ENCODE measurements at regions not wholly inside any gene's neighbourhood (a gene's known extent, or its start where the extent isn't known, plus 50 kb on each side); places are given as distances from the start of the nearest gene placed in this dataset.
"Not testable (repeated sequence)": the region's sequence is repeated elsewhere in the genome, so short reads cannot be mapped to it uniquely, and the experiment has no call there.

DNA sequence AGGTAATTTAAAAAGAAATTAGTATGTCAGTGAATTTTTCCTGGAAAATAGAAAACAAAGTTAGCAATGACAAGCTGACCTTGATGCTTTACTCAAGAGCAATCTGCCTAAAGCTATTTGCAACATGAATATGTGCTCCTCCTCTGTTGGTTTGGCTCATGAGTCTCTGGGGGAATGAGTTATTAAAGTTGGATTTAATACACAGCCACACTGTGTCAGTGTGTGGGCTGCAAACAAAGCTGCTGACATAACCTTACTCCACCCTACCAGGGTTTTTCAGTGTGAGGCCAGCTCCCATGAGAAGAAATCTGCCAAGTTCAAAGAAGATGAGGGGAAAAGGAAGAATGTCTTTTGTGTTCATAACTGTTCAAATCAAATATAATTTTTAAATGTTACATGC, 280.5 kb downstream of the TLL1 start:
- DNase-seq (no peak), ATAC-seq (no peak)
- H3K4me1 Mint-ChIP-seq (ENCODE audit: low read depth): no peaks in the 10 kb centered on the region

GRCh38 chr4:166162327-166162726, 289.3 kb downstream of the TLL1 start:
- no peak for ATAC-seq
- Mint-ChIP-seq H3K27me3 (ENCODE audit: low read depth) (no peaks in the 10 kb centered on the region), H3K36me3 (ENCODE audit: insufficient read depth) (no peaks in the 10 kb centered on the region), H3K9me3 (no peaks in the 10 kb centered on the region), H3K4me1 (ENCODE audit: low read depth) (peaks cover 2% of the 10 kb centered on the region), H3K4me3 (no peak overlapping the region)
- no peak for DNase-seq

More for the DNA sequence above, 280.5 kb downstream of the TLL1 start:
- H3K27me3 Mint-ChIP-seq (ENCODE audit: low read depth): no peaks in the 10 kb centered on the region
- H3K4me3 Mint-ChIP-seq: no peak overlapping the region
- no peaks in the 10 kb centered on the region for H3K36me3 Mint-ChIP-seq (ENCODE audit: insufficient read depth)
- no peaks in the 10 kb centered on the region for H3K9me3 Mint-ChIP-seq

GRCh38 chr4:166165829-166166420, 292.9 kb downstream of the TLL1 start:
- H3K4me3 Mint-ChIP-seq: no peak overlapping the region
- H3K9me3 Mint-ChIP-seq: no peaks in the 10 kb centered on the region
- DNase-seq: no peak
- peaks cover 2% of the 10 kb centered on the region for H3K4me1 Mint-ChIP-seq (ENCODE audit: low read depth)
- H3K36me3 Mint-ChIP-seq (ENCODE audit: insufficient read depth): no peaks in the 10 kb centered on the region
- peak in 1 of 2 donors; percentile 53 for ATAC-seq
- no peaks in the 10 kb centered on the region for H3K27me3 Mint-ChIP-seq (ENCODE audit: low read depth)

GRCh38 chr4:166169111-166169510, 296.1 kb downstream of the TLL1 start:
- Mint-ChIP-seq H3K4me1 (ENCODE audit: low read depth) (peaks cover 2% of the 10 kb centered on the region), H3K9me3 (no peaks in the 10 kb centered on the region), H3K27me3 (ENCODE audit: low read depth) (no peaks in the 10 kb centered on the region), H3K4me3 (no peak overlapping the region), H3K36me3 (ENCODE audit: insufficient read depth) (no peaks in the 10 kb centered on the region)
- DNase-seq: no peak
- no peak for ATAC-seq

DNA sequence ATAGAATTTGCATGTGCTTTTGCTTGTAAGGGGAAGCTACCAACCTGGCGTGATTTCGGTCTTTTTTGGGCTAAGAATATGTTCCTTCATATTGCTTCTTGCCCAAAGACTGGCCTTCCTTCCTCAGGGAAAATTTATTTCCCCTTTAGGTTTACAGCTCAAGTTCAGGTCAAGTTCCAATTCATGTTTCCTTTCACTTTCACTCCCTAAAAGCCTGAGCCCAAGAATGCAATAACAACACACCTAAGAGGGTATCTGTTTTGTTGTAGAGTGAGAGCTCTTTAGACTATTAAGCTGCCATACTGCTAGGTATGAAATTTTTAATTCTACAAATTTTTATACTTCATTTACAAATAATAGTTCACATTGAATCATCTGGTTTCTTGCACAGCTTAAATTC, 299.6 kb downstream of the TLL1 start:
- Mint-ChIP-seq H3K4me3 (no peak overlapping the region), H3K4me1 (ENCODE audit: low read depth) (no peaks in the 10 kb centered on the region), H3K36me3 (ENCODE audit: insufficient read depth) (no peaks in the 10 kb centered on the region), H3K9me3 (no peaks in the 10 kb centered on the region), H3K27me3 (ENCODE audit: low read depth) (no peaks in the 10 kb centered on the region)
- ATAC-seq (no peak), DNase-seq (no peak)

DNA sequence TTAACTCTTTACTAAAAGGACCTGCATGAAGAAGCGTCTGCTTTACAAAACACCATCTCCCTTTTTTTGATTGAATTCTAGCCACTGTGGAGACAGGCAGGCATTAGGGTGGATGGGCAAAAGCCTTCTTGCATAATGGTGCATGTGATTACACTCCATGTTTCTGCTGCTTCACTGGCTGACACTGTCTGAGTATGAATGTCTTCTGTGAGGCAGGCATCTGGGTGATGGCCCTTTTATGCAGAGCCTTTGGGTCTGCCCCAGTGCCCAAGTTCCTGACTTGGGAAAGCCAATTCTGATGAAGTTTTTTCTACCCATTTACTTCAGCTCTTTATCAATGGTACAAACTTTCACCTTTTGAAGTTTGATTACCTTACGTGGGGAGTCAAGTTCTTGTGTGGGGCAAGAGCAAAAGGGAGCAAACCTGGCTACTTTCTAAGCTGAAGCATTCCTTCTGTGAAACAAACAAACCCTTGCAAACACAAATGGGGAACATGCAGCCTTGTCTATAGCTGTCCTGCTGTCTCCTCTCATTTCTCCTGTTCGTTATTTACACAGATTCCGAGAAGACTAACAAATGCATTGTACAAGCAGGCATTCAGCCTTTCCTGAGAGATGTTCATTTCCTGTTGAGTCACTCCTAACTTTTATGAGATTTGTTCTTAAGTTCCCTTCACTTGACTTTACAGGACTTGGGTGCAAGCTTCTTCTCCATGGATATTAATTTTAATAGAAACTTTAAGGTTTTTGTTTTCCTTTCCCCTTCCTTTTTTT, 301.9 kb downstream of the TLL1 start:
- Mint-ChIP-seq H3K9me3 (no peaks in the 10 kb centered on the region), H3K36me3 (ENCODE audit: insufficient read depth) (no peaks in the 10 kb centered on the region), H3K27me3 (ENCODE audit: low read depth) (no peaks in the 10 kb centered on the region), H3K4me1 (ENCODE audit: low read depth) (no peaks in the 10 kb centered on the region), H3K4me3 (no peak overlapping the region)
- DNase-seq: no peak
- ATAC-seq: no peak

DNA sequence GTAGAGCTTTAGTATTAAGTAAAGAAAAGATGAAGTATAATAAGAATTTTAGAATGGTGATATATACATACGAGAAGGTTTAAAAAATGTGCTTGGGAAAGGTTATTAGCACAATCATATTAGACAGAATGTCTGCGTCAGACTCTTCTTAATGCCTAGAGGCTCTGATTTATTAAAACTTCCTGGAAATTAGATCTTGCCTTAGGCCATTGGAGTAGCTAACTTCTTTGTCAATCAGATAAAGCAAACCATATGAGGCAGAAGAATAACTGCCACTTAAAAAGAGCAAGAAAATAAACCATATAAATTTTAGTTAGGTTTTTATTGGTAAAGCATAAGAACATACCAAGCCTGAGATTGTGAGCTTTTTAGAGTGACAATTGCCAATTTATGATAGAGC, 309.1 kb downstream of the TLL1 start:
- Mint-ChIP-seq H3K9me3 (peaks cover 13% of the 10 kb centered on the region), H3K4me1 (ENCODE audit: low read depth) (no peaks in the 10 kb centered on the region), H3K4me3 (no peak overlapping the region), H3K36me3 (ENCODE audit: insufficient read depth) (no peaks in the 10 kb centered on the region), H3K27me3 (ENCODE audit: low read depth) (no peaks in the 10 kb centered on the region)
- no peak for DNase-seq
- no peak for ATAC-seq

GRCh38 chr4:166195101-166195500, 322.1 kb downstream of the TLL1 start:
- DNase-seq (no peak), ATAC-seq (no peak)
- H3K27me3 Mint-ChIP-seq (ENCODE audit: low read depth): no peaks in the 10 kb centered on the region
- H3K4me1 Mint-ChIP-seq (ENCODE audit: low read depth): no peaks in the 10 kb centered on the region
- no peaks in the 10 kb centered on the region for H3K9me3 Mint-ChIP-seq
- no peak overlapping the region for H3K4me3 Mint-ChIP-seq
- H3K36me3 Mint-ChIP-seq (ENCODE audit: insufficient read depth): no peaks in the 10 kb centered on the region

GRCh38 chr4:166197166-166197565, 324.1 kb downstream of the TLL1 start:
- H3K4me3 Mint-ChIP-seq: no peak overlapping the region
- no peaks in the 10 kb centered on the region for H3K27me3 Mint-ChIP-seq (ENCODE audit: low read depth)
- no peak for ATAC-seq
- H3K36me3 Mint-ChIP-seq (ENCODE audit: insufficient read depth): no peaks in the 10 kb centered on the region
- no peak for DNase-seq
- no peaks in the 10 kb centered on the region for H3K9me3 Mint-ChIP-seq
- H3K4me1 Mint-ChIP-seq (ENCODE audit: low read depth): no peaks in the 10 kb centered on the region

- H3K9me3 Mint-ChIP-seq: no peaks in the 10 kb centered on the region
- ATAC-seq (no peak), DNase-seq (no peak)
- no peaks in the 10 kb centered on the region for H3K4me1 Mint-ChIP-seq (ENCODE audit: low read depth)
- H3K27me3 Mint-ChIP-seq (ENCODE audit: low read depth): no peaks in the 10 kb centered on the region
- H3K36me3 Mint-ChIP-seq (ENCODE audit: insufficient read depth): no peaks in the 10 kb centered on the region
- H3K4me3 Mint-ChIP-seq: no peak overlapping the region
Observed at GRCh38 chr4:166198041-166198440, 325.0 kb downstream of the TLL1 start.

- no peaks in the 10 kb centered on the region for H3K9me3 Mint-ChIP-seq
- no peaks in the 10 kb centered on the region for H3K36me3 Mint-ChIP-seq (ENCODE audit: insufficient read depth)
- no peak for ATAC-seq
- no peaks in the 10 kb centered on the region for H3K27me3 Mint-ChIP-seq (ENCODE audit: low read depth)
- no peak overlapping the region for H3K4me3 Mint-ChIP-seq
- H3K4me1 Mint-ChIP-seq (ENCODE audit: low read depth): no peaks in the 10 kb centered on the region
- DNase-seq: no peak
Observed at GRCh38 chr4:166198516-166199310, 325.7 kb downstream of the TLL1 start.

GRCh38 chr4:166202991-166203390, 330.0 kb downstream of the TLL1 start:
- Mint-ChIP-seq H3K4me3 (no peak overlapping the region), H3K9me3 (no peaks in the 10 kb centered on the region), H3K36me3 (ENCODE audit: insufficient read depth) (no peaks in the 10 kb centered on the region), H3K27me3 (ENCODE audit: low read depth) (no peaks in the 10 kb centered on the region), H3K4me1 (ENCODE audit: low read depth) (no peaks in the 10 kb centered on the region)
- DNase-seq (no peak), ATAC-seq (no peak)

DNA sequence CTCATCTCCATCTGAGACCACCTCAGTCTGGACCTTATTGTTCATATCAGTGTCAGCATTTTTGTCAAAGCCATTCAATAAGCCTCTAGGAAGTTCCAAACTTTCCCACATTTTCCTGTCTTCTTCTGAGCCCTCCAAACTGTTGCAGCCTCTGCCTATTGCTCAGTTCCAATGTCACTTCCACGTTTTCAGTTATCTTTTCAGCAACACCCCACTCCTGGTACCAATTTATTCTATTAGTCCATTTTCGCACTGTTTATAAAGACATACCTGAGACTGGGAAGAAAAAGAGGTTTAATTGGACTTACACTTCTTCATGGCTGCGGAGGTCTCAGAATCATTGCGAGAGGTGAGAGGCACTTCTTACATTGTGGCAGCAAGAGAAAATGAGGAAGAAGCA, 339.3 kb downstream of the TLL1 start:
- H3K4me3 Mint-ChIP-seq; DNase-seq; ATAC-seq; H3K36me3 Mint-ChIP-seq (ENCODE audit: insufficient read depth); H3K27me3 Mint-ChIP-seq (ENCODE audit: low read depth); H3K4me1 Mint-ChIP-seq (ENCODE audit: low read depth): not testable (repeated sequence)
- peaks cover 25% of the 10 kb centered on the region for H3K9me3 Mint-ChIP-seq

GRCh38 chr4:166222271-166222670, 349.2 kb downstream of the TLL1 start:
- no peak for DNase-seq
- Mint-ChIP-seq H3K27me3 (ENCODE audit: low read depth) (no peaks in the 10 kb centered on the region), H3K9me3 (peaks cover 6% of the 10 kb centered on the region), H3K4me1 (ENCODE audit: low read depth) (no peaks in the 10 kb centered on the region), H3K36me3 (ENCODE audit: insufficient read depth) (no peaks in the 10 kb centered on the region), H3K4me3 (no peak overlapping the region)
- ATAC-seq: no peak

- H3K4me3 Mint-ChIP-seq: no peak overlapping the region
- ATAC-seq: no peak
Observed at GRCh38 chr4:166228112-166228511, 355.1 kb downstream of the TLL1 start.

More at GRCh38 chr4:166228112-166228511, 355.1 kb downstream of the TLL1 start:
- Mint-ChIP-seq H3K4me1 (ENCODE audit: low read depth) (no peaks in the 10 kb centered on the region), H3K9me3 (peaks cover 6% of the 10 kb centered on the region), H3K27me3 (ENCODE audit: low read depth) (no peaks in the 10 kb centered on the region), H3K36me3 (ENCODE audit: insufficient read depth) (no peaks in the 10 kb centered on the region)
- no peak for DNase-seq
